ENCODE measurements at regions not wholly inside any gene's neighbourhood (a gene's known extent, or its start where the extent isn't known, plus 50 kb on each side); places are given as distances from the start of the nearest gene placed in this dataset.

- Histone ChIP-seq H3K36me3 (ENCODE audit: insufficient read depth, low read length) (no peaks in the 10 kb centered on the region), H3K4me2 (ENCODE audit: insufficient read depth, low read length) (no peak overlapping the region), H3K27me3 (ENCODE audit: insufficient read depth, low read length) (no peaks in the 10 kb centered on the region), H4K20me1 (ENCODE audit: insufficient read depth, low read length) (no peaks in the 10 kb centered on the region), H2AFZ (ENCODE audit: low read length) (no peak overlapping the region), H3K4me3 (ENCODE audit: insufficient read depth, low read length) (no peak overlapping the region), H3K4me1 (ENCODE audit: insufficient read depth, low read length) (no peaks in the 10 kb centered on the region), H3K79me2 (ENCODE audit: insufficient read depth, low read length) (no peaks in the 10 kb centered on the region), H3K27ac (ENCODE audit: low read depth, low read length) (no peak overlapping the region), H3K9me3 (ENCODE audit: low read depth, low read length) (no peaks in the 10 kb centered on the region)
- TF ChIP-seq, protein P1, sequence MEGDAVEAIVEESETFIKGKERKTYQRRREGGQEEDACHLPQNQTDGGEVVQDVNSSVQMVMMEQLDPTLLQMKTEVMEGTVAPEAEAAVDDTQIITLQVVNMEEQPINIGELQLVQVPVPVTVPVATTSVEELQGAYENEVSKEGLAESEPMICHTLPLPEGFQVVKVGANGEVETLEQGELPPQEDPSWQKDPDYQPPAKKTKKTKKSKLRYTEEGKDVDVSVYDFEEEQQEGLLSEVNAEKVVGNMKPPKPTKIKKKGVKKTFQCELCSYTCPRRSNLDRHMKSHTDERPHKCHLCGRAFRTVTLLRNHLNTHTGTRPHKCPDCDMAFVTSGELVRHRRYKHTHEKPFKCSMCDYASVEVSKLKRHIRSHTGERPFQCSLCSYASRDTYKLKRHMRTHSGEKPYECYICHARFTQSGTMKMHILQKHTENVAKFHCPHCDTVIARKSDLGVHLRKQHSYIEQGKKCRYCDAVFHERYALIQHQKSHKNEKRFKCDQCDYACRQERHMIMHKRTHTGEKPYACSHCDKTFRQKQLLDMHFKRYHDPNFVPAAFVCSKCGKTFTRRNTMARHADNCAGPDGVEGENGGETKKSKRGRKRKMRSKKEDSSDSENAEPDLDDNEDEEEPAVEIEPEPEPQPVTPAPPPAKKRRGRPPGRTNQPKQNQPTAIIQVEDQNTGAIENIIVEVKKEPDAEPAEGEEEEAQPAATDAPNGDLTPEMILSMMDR (IDR thresholded peaks at IDR 0.05; ENCODE audit: extremely low read depth, low read depth, low read length) = no peak
- no peak for DNase-seq (ENCODE audit: insufficient read length, low spot score, missing footprints)
These were observed 394.0 kb upstream of the FZD8 start for GRCh38 chr10:36036137-36036536.

- no peaks in the 10 kb centered on the region for H4K20me1 ChIP-seq (ENCODE audit: insufficient read depth, low read length)
- TF ChIP-seq, protein P1 (IDR thresholded peaks at IDR 0.05; ENCODE audit: extremely low read depth, low read depth, low read length) = no peak
- H3K27ac ChIP-seq (ENCODE audit: low read depth, low read length) = no peak overlapping the region
- H3K79me2 ChIP-seq (ENCODE audit: insufficient read depth, low read length) = no peaks in the 10 kb centered on the region
- H3K4me2 ChIP-seq (ENCODE audit: insufficient read depth, low read length) = no peak overlapping the region
- H3K4me1 ChIP-seq (ENCODE audit: insufficient read depth, low read length) = no peaks in the 10 kb centered on the region
- no peak for DNase-seq (ENCODE audit: insufficient read length, low spot score, missing footprints)
- H3K27me3 ChIP-seq (ENCODE audit: insufficient read depth, low read length) = no peaks in the 10 kb centered on the region
- no peak overlapping the region for H2AFZ ChIP-seq (ENCODE audit: low read length)
- no peak overlapping the region for H3K4me3 ChIP-seq (ENCODE audit: insufficient read depth, low read length)
- H3K36me3 ChIP-seq (ENCODE audit: insufficient read depth, low read length) = no peaks in the 10 kb centered on the region
- no peaks in the 10 kb centered on the region for H3K9me3 ChIP-seq (ENCODE audit: low read depth, low read length)
These were observed 391.7 kb upstream of the FZD8 start for GRCh38 chr10:36033808-36034207.

- no peaks in the 10 kb centered on the region for H3K79me2 ChIP-seq (ENCODE audit: insufficient read depth, low read length)
- H3K4me2 ChIP-seq (ENCODE audit: insufficient read depth, low read length) = no peak overlapping the region
- H3K36me3 ChIP-seq (ENCODE audit: insufficient read depth, low read length) = no peaks in the 10 kb centered on the region
- H3K9me3 ChIP-seq (ENCODE audit: low read depth, low read length) = no peaks in the 10 kb centered on the region
- H4K20me1 ChIP-seq (ENCODE audit: insufficient read depth, low read length) = no peaks in the 10 kb centered on the region
- TF ChIP-seq, protein P1 (IDR thresholded peaks at IDR 0.05; ENCODE audit: extremely low read depth, low read depth, low read length) = no peak
- H3K4me1 ChIP-seq (ENCODE audit: insufficient read depth, low read length) = no peaks in the 10 kb centered on the region
- no peak for DNase-seq (ENCODE audit: insufficient read length, low spot score, missing footprints)
- no peaks in the 10 kb centered on the region for H3K27me3 ChIP-seq (ENCODE audit: insufficient read depth, low read length)
- H2AFZ ChIP-seq (ENCODE audit: low read length) = peak overlapping the region; percentile 29
- no peak overlapping the region for H3K27ac ChIP-seq (ENCODE audit: low read depth, low read length)
- no peak overlapping the region for H3K4me3 ChIP-seq (ENCODE audit: insufficient read depth, low read length)
These were observed 388.4 kb upstream of the FZD8 start for GRCh38 chr10:36030516-36030915.

- Histone ChIP-seq H3K79me2 (ENCODE audit: insufficient read depth, low read length) (no peaks in the 10 kb centered on the region), H3K27ac (ENCODE audit: low read depth, low read length) (no peak overlapping the region), H3K36me3 (ENCODE audit: insufficient read depth, low read length) (no peaks in the 10 kb centered on the region), H3K4me2 (ENCODE audit: insufficient read depth, low read length) (no peak overlapping the region), H4K20me1 (ENCODE audit: insufficient read depth, low read length) (no peaks in the 10 kb centered on the region), H3K27me3 (ENCODE audit: insufficient read depth, low read length) (no peaks in the 10 kb centered on the region), H3K9me3 (ENCODE audit: low read depth, low read length) (no peaks in the 10 kb centered on the region), H3K4me1 (ENCODE audit: insufficient read depth, low read length) (peaks cover 3% of the 10 kb centered on the region), H3K4me3 (ENCODE audit: insufficient read depth, low read length) (no peak overlapping the region), H2AFZ (ENCODE audit: low read length) (no peak overlapping the region)
- no peak for DNase-seq (ENCODE audit: insufficient read length, low spot score, missing footprints)
- TF ChIP-seq, protein P1 (IDR thresholded peaks at IDR 0.05; ENCODE audit: extremely low read depth, low read depth, low read length) = no peak
These were observed 384.7 kb upstream of the FZD8 start for GRCh38 chr10:36026656-36027390.

Data from osteoblast (primary cell).